ENCODE measurements at regions not wholly inside any gene's neighbourhood (a gene's known extent, or its start where the extent isn't known, plus 50 kb on each side); places are given as distances from the start of the nearest gene placed in this dataset.

- ATAC-seq (no peak), DNase-seq (no peak)
- Histone ChIP-seq H3K9me3 (peaks cover 0 to 18% (median 0%) of the 10 kb centered on the region in 3 donors), H3K27ac (no peak overlapping the region), H3K4me1 (no peaks in the 10 kb centered on the region), H3K36me3 (replicated peaks in 1 of 2; ENCODE audit: insufficient read depth in 1 of 2, low read depth in 2 of 2) (no peaks in the 10 kb centered on the region), H3K4me3 (no peak overlapping the region), H3K27me3 (no peaks in the 10 kb centered on the region)
- TF ChIP-seq CTCF (IDR thresholded peaks at IDR 0.05) (no peak), POLR2A (IDR thresholded peaks at IDR 0.05) (no peak)
- intact Hi-C loops (cut with DNase I), result no loop called here
- WGBS, 2 donors, result 63 to 76% methylated on average over 4 of the region's 4 CpGs
These were observed 135.1 kb upstream of the MSX1 start for GRCh38 chr4:4724321-4724720.

- Histone ChIP-seq H3K27ac (no peak overlapping the region), H3K4me3 (no peak overlapping the region), H3K36me3 (replicated peaks in 1 of 2; ENCODE audit: insufficient read depth in 1 of 2, low read depth in 2 of 2) (no peaks in the 10 kb centered on the region), H3K9me3 (peaks cover 0 to 16% (median 0%) of the 10 kb centered on the region in 3 donors), H3K27me3 (no peaks in the 10 kb centered on the region), H3K4me1 (no peaks in the 10 kb centered on the region)
- DNase-seq, result no peak
- TF ChIP-seq POLR2A (IDR thresholded peaks at IDR 0.05), result no peak
- no peak for TF ChIP-seq CTCF (IDR thresholded peaks at IDR 0.05)
- 81 to 88% methylated on average over 5 of the region's 5 CpGs for WGBS, 2 donors
- intact Hi-C loops (cut with DNase I), result no loop called here
- no peak for ATAC-seq
These were observed 137.8 kb upstream of the MSX1 start for GRCh38 chr4:4721636-4722035.

- H3K9me3 ChIP-seq, result peaks cover 0 to 7% (median 0%) of the 10 kb centered on the region in 3 donors
- intact Hi-C loops (cut with DNase I), result no loop called here
- no peak overlapping the region for H3K4me3 ChIP-seq
- ATAC-seq (no peak), DNase-seq (no peak)
- no peaks in the 10 kb centered on the region for H3K27me3 ChIP-seq
- H3K27ac ChIP-seq, result no peak overlapping the region
- 86 to 91% methylated on average over 6 of the region's 6 CpGs for WGBS, 2 donors
- no peaks in the 10 kb centered on the region for H3K36me3 ChIP-seq (replicated peaks in 1 of 2; ENCODE audit: insufficient read depth in 1 of 2, low read depth in 2 of 2)
- TF ChIP-seq CTCF (IDR thresholded peaks at IDR 0.05) (no peak), POLR2A (IDR thresholded peaks at IDR 0.05) (no peak)
- no peaks in the 10 kb centered on the region for H3K4me1 ChIP-seq
These were observed 138.8 kb upstream of the MSX1 start for GRCh38 chr4:4720646-4721045.

GRCh38 chr4:4719436-4719835 is 140.0 kb upstream of the MSX1 start:
- H3K36me3 ChIP-seq (replicated peaks in 1 of 2; ENCODE audit: insufficient read depth in 1 of 2, low read depth in 2 of 2), result no peaks in the 10 kb centered on the region
- H3K4me1 ChIP-seq, result no peaks in the 10 kb centered on the region
- H3K9me3 ChIP-seq, result no peaks in the 10 kb centered on the region
- intact Hi-C loops (cut with DNase I), result no loop called here
- H3K4me3 ChIP-seq, result no peak overlapping the region
- DNase-seq (no peak), ATAC-seq (no peak)
- H3K27me3 ChIP-seq, result no peaks in the 10 kb centered on the region
- 67 to 91% methylated on average over 4 of the region's 4 CpGs for WGBS, 2 donors
- H3K27ac ChIP-seq, result no peak overlapping the region
- TF ChIP-seq CTCF (IDR thresholded peaks at IDR 0.05), result no peak
- no peak for TF ChIP-seq POLR2A (IDR thresholded peaks at IDR 0.05)

GRCh38 chr4:4717692-4718091 is 141.8 kb upstream of the MSX1 start:
- H3K27ac ChIP-seq, result no peak overlapping the region
- H3K4me3 ChIP-seq, result no peak overlapping the region
- intact Hi-C loops (cut with DNase I), result no loop called here
- ATAC-seq (peak; percentile 56), DNase-seq (peak in 1 of 4 donors; percentile 16)
- H3K27me3 ChIP-seq, result no peaks in the 10 kb centered on the region
- no peaks in the 10 kb centered on the region for H3K4me1 ChIP-seq
- TF ChIP-seq CTCF (IDR thresholded peaks at IDR 0.05) (no peak), POLR2A (IDR thresholded peaks at IDR 0.05) (no peak)
- WGBS, 2 donors, result 50 to 67% methylated on average over 6 of the region's 6 CpGs
- no peaks in the 10 kb centered on the region for H3K9me3 ChIP-seq
- no peaks in the 10 kb centered on the region for H3K36me3 ChIP-seq (replicated peaks in 1 of 2; ENCODE audit: insufficient read depth in 1 of 2, low read depth in 2 of 2)

Measured in body of pancreas (tissue), 4 donors.